Epithelial cell of proximal tubule (primary cell): ENCODE measurements at regions not wholly inside any gene's neighbourhood (a gene's known extent, or its start where the extent isn't known, plus 50 kb on each side); places are given as distances from the start of the nearest gene placed in this dataset.
"Not testable (repeated sequence)": the region's sequence is repeated elsewhere in the genome, so short reads cannot be mapped to it uniquely, and the experiment has no call there.

Source experiments
- DNase-seq: peaks from one replicate; pipeline ENCODE4 v3.0.0-alpha.2; 2011; ENCODE audit warnings: low read depth
- H3K4me3 ChIP-seq: 2 replicates; pipeline ENCODE4 v1.5.1; 2011; ENCODE audit warnings: low read depth, mild to moderate bottlenecking, low read length
- CTCF ChIP-seq: conservative IDR thresholded peaks from 2 replicates; pipeline ENCODE4 v1.5.1; 2012; ENCODE audit warnings: low read depth, mild to moderate bottlenecking, low read length

GRCh38 chr2:89243114-89243700 is 551.7 kb downstream of the RPIA start:
- H3K4me3 ChIP-seq, DNase-seq: not testable (repeated sequence)
- peak; percentile 44 for TF ChIP-seq CTCF

GRCh38 chr2:89244407-89244806 is 552.9 kb downstream of the RPIA start:
- DNase-seq = not testable (repeated sequence)

GRCh38 chr2:89245478-89245877 is 554.0 kb downstream of the RPIA start:
- not testable (repeated sequence) for H3K4me3 ChIP-seq, DNase-seq

More at GRCh38 chr2:89244407-89244806, 552.9 kb downstream of the RPIA start:
- not testable (repeated sequence) for H3K4me3 ChIP-seq

DNA sequence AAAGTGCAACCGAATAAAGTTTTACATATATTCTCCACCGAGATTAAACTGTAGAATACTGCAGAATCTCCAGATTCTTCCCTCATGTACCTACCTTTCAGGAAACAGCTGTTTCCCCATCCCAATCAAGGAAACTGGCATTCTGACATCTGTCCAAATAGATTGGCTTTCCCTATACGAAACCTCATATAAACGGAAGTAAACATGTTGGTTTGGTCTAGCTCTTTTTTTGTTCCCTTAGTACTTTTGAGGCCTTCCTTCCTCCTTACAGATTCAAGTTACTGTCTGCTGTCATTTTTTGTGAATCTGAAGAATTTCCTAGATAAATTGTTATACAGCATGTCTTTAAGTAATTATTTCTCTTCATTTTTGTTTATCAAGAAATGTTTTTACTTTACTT is 554.6 kb downstream of the RPIA start:
- not testable (repeated sequence) for DNase-seq, H3K4me3 ChIP-seq

DNA sequence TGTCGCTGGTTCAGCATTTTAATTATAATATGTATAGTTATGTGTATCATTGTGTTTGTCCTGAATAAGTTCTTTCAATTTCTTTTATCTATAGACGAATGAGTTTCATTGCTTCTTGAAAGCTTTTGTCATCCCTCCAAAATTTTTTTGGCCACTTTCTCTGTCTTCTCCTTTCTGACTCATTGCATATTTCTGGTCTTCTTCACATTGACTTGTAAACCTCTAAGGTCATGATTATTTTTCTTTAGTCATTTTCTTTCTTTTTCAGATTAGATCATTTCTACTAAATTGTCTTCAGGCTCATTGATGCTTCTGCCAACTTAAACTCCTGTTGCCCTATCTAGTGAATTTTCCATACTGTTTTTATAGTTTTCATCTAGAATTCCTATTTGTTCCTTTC is 555.1 kb downstream of the RPIA start:
- DNase-seq = not testable (repeated sequence)

DNA sequence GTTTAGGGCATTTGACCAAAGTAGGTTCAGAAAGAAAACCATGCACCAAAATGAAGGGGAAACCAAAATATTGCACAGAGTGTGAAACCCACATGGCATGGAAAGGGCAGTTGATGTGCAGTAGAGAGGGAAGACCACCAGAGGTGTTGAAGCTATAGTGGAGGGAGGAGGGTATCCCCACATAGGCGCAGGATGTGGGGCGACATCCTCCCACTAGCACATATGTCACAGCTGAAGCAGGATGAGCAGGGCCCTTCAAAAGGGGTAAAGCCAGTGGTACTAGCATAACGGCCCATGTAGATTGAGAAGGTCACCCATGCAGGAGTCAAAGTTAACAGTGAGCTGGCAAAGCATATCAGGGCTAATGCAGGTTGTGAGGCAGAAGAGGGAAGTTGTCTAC is 563.5 kb downstream of the RPIA start:
- not testable (repeated sequence) for DNase-seq, H3K4me3 ChIP-seq

More for the DNA sequence above, 555.1 kb downstream of the RPIA start:
- H3K4me3 ChIP-seq = not testable (repeated sequence)

- DNase-seq, H3K4me3 ChIP-seq: not testable (repeated sequence)
These were observed 582.0 kb downstream of the RPIA start for GRCh38 chr2:89273443-89273842.

- not testable (repeated sequence) for DNase-seq, H3K4me3 ChIP-seq
These were observed 589.1 kb downstream of the RPIA start for GRCh38 chr2:89280536-89280935.

DNA sequence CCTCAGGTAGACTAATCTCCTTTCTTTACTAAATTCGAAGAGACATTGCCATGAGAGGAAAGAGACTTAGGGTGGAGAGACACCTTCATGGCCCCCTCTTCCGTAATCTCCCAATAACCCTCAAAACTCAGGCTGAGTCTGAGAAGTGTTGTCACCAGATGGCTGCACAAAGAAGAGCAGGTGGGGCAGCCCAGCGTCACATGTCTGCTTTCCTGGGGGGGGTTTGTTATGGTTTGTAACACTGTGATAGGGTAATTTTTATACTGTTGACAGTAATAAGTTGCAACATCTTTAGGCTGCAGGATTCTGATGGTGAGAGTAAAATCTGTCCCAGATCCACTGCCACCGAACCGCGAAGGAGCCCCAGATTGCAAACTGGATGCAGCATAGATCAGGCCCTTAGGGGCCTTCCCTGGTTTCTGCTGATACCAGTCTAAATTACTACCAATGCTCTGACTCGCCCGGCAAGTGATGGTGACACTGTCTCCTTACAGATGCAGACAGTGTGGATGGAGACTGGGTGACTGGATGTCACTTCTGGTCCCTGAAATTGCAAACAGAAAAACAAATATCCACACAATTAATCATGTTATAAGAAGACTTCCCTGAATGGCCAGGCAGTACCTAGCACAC is 595.1 kb downstream of the RPIA start:
- DNase-seq, H3K4me3 ChIP-seq: not testable (repeated sequence)

DNA sequence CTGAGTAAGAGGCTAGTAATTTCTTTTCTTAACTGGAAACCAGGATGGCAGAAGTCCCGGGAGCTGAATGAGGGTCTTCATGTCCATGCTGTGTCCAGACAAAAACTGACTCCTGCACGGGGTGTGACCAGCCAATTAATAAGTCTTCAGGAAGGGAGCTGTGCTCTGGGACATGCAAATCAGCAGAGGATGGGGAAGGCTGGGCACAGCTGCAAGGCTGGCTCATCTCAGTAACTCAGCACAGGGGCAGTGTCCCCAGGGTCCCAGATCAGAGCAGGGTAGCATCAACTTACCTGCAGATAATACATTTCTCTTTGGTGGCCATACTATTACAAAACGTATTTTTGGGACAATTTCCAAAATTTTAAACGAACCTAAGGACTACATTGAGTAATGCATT is 595.6 kb downstream of the RPIA start:
- not testable (repeated sequence) for DNase-seq, H3K4me3 ChIP-seq

- not testable (repeated sequence) for H3K4me3 ChIP-seq
These were observed 600.3 kb downstream of the RPIA start for GRCh38 chr2:89291717-89292298.

DNA sequence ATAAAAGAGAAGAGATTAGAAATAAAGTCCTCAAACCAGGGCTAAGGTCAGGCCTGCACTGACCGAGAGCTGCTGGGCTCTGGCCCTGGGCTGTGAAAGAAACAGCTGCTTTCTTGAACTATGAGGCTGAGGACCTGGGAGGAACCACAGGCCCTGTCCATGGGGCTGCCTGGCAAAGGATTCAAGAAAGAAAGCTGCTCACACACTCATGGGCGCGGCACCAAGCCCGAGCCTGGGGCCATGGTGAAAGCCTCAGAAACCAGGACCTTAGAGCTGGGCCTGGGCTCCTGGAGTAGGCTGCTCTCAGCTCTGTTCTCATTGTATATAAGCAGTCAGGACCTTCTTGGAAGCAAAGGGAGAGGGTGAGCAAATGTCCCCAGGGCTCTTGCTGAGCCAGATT is 601.9 kb downstream of the RPIA start:
- not testable (repeated sequence) for H3K4me3 ChIP-seq, DNase-seq

More at GRCh38 chr2:89291717-89292298, 600.3 kb downstream of the RPIA start:
- DNase-seq = not testable (repeated sequence)

DNA sequence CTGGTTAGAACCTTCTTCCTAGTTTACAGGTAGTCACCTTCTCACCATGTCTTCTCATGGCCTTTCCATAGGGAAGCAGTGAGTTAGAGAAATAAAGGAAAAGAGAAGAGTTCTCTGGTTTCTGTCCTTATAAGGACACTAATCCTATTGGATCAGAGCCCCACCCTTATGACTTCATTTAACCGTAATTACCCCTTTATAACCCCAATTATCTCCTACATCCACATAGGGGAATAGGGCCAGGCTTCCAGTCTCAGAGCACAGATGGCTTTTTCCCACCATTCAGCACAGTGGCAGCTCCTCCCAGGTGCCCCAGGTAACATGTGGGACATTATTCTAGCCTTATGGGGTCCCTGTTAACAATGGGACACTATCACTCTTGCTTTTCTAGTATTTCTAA is 602.9 kb downstream of the RPIA start:
- DNase-seq, H3K4me3 ChIP-seq: not testable (repeated sequence)

DNA sequence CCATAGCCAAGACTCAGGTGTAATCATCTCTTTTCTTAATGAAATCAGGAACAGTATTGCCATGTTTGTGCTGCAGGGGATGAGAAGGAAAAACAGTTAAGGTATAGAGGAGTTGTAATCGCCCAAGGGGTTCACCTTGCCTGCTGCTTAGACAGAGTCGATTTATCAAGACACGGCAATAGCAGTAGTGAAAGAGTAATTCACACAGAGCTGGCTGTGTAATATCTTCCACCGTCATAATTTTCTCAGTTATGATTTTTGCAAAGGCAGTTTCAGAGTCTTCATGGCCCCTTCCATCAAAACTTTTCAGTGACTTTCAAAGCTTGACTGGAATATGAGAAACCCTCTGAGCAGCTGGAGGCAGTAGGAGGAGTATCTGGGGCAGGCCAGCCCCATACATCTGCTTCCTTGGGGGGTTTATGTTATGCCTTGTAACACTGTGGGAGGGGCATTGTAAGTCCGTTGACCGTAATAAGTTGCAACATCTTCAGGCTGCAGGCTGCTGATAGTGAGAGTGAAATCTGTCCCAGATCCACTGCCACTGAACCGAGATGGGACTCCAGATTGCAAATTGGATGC is 605.4 kb downstream of the RPIA start:
- not testable (repeated sequence) for H3K4me3 ChIP-seq, DNase-seq

DNA sequence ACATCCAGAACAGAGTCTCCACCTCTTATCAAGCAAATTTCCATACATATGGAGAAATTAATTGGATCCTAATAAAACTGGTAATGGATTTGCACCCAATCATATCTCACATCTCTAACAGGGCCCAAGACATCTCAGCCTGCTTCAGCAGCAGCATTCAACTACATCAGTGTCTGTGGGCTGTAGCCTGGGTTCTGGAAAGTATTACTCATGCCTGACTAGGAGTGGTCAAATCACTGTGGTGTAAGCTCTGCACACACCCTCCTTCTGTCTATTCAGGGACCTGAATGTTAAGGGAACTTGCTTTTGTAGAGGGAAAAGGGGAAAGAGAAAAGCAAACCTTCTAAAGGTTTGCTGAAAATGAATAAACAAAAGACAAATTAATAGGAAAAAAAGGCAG is 607.7 kb downstream of the RPIA start:
- DNase-seq, H3K4me3 ChIP-seq: not testable (repeated sequence)

GRCh38 chr2:89305623-89306022 is 614.1 kb downstream of the RPIA start:
- not testable (repeated sequence) for H3K4me3 ChIP-seq, DNase-seq

DNA sequence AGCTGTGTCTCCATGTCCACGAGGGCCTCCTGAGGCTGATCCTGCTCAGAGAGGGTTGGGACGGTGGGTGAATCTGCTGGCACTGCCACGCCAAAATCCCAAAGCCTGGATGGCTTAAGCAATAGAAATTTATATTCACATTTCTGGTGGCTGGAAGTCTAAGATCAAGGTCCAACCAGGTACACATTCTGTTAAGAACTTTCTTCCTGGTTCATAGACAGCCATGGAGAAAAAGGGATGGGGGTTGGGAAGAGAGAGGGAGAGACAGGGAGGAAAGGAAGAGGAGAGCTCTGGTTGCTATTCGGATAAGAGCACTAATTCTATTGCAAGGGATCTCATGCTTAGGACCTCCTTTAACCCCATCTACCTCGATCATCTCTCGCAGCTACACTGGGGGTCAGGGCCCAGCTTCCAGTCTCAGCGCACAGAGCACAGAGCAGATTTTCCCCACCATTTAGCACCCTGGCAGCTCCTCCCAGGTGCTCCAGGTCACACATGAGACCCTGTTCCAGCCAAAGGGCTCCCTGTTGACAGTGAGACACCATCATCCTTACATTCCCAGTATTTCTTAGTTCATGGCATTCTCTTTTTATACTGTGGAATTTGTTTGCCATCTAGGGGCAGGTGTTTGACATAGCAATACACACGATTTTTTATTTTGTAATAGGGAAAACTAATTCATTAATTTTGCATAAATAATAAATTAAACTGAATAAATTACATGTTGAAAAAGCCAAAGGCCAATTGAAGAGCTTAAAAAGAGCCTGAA is 615.6 kb downstream of the RPIA start:
- not testable (repeated sequence) for H3K4me3 ChIP-seq, DNase-seq

DNA sequence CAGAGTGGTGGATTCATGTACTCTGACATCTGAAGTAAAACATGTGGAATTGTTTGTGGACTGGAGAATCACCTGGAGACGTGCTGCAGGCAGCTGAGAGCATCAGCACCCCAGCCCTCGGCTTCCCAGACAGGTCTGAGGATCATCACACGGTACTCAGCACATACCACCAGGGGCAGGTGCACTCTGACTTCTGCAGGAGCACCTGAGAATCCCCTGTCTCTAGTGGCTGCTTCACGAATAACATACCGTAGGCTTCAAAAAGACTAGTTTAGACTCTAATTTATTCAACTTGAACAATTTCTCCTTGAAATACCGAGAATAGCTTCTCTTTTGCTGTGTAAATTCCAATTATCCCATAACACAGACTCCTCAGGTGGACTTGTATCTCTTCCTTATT is 627.5 kb downstream of the RPIA start:
- not testable (repeated sequence) for H3K4me3 ChIP-seq, DNase-seq
